GM20000 (cell line): ENCODE measurements at regions not wholly inside any gene's neighbourhood (a gene's known extent, or its start where the extent isn't known, plus 50 kb on each side); places are given as distances from the start of the nearest gene placed in this dataset.

ENCODE experiments used
- DNase-seq: peaks from one replicate; pipeline ENCODE4 v3.0.0; 2012; ENCODE audit warnings: low spot score
- CTCF ChIP-seq: IDR thresholded peaks from 2 replicates; pipeline ENCODE4 v1.5.1; 2012; ENCODE audit warnings: mild to moderate bottlenecking, control low read depth; ENCODE audit errors: extremely low read depth, missing control alignments

GRCh38 chr22:26974914-26975803 is 317.8 kb downstream of the MIAT start:
- DNase-seq, result no peak
- no peak for TF ChIP-seq CTCF

DNA sequence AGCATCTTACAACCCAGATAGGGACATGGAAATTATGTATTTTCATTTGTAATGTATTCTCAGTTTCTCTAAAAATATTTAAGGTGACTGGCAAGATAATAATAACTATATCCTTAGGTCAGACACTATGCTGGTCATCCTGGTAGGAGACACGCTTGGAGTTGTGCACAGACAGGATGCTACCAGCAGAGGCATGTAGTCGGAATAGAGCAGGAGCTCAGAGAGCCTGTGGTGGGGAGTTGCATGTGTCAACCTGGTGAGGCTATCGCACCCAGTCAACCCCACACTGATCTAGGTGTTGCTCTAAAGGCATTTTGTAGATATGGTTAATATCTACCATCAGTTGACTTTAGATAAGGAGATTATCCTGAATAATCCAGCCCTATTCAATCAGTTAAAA is 318.5 kb downstream of the MIAT start:
- no peak for DNase-seq
- TF ChIP-seq CTCF, result no peak

- DNase-seq, result no peak
- no peak for TF ChIP-seq CTCF
These were observed 320.5 kb downstream of the MIAT start for GRCh38 chr22:26977741-26978376.

GRCh38 chr22:26979294-26979693 is 321.9 kb downstream of the MIAT start:
- DNase-seq, result no peak
- TF ChIP-seq CTCF, result no peak

GRCh38 chr22:26981111-26981510 is 323.7 kb downstream of the MIAT start:
- TF ChIP-seq CTCF, result no peak

GRCh38 chr22:26981541-26981940 is 324.2 kb downstream of the MIAT start:
- DNase-seq, result no peak
- no peak for TF ChIP-seq CTCF

More at GRCh38 chr22:26981111-26981510, 323.7 kb downstream of the MIAT start:
- no peak for DNase-seq

GRCh38 chr22:26983311-26983710 is 325.9 kb downstream of the MIAT start:
- no peak for DNase-seq
- TF ChIP-seq CTCF, result no peak
